Breast epithelium (tissue), 3 donors: ENCODE measurements at regions not wholly inside any gene's neighbourhood (a gene's known extent, or its start where the extent isn't known, plus 50 kb on each side); places are given as distances from the start of the nearest gene placed in this dataset.

ENCODE experiments used
- CTCF ChIP-seq, 3 donors: fragments of 450-650 bp; IDR thresholded peaks; one replicate each; pipeline ENCODE4 v1.5.1; 2016 to 2017; ENCODE audit warnings: antibody characterized with exemption in 3 of 3, mild to moderate bottlenecking in 3 of 3, moderate library complexity in 3 of 3
- POLR2A ChIP-seq: fragments of 450-650 bp; IDR thresholded peaks from one replicate; pipeline ENCODE4 v1.6.1; 2016; ENCODE audit warnings: antibody characterized with exemption, mild to moderate bottlenecking, moderate library complexity
- POLR2AphosphoS5 ChIP-seq, 3 donors: sonication (generic); formaldehyde crosslinking; IDR thresholded peaks; one replicate each; pipeline ENCODE4 v1.6.1; 2017; ENCODE audit warnings: antibody characterized with exemption in 3 of 3

- no peak for TF ChIP-seq CTCF (IDR thresholded peaks at IDR 0.05)
- no peak for TF ChIP-seq POLR2A
- no peak for TF ChIP-seq POLR2AphosphoS5 (IDR thresholded peaks at IDR 0.05)
Observed at GRCh38 chr22:48729499-48730171, 1098.0 kb downstream of the BRD1 start.
